ENCODE measurements at regions not wholly inside any gene's neighbourhood (a gene's known extent, or its start where the extent isn't known, plus 50 kb on each side); places are given as distances from the start of the nearest gene placed in this dataset.

- intact Hi-C loops (cut with DNase I), result loop anchor here (2.0 kb wide), 1 partner anchor 217 kb away; no protein-coding TSS in a partner anchor
- peak; percentile 89 to 90 for DNase-seq
- Histone ChIP-seq H3K27ac (peak overlapping the region; percentile 50 to 90 (median 63)), H3K4me1 (peaks cover 10 to 23% of the 10 kb centered on the region in 2 donors), H3K9me3 (no peaks in the 10 kb centered on the region), H3K27me3 (no peaks in the 10 kb centered on the region), H3K36me3 (no peaks in the 10 kb centered on the region), H3K4me3 (replicated peaks in 1 of 3) (no peak overlapping the region)
- TF ChIP-seq POLR2A (IDR thresholded peaks at IDR 0.05) (peak in 1 of 2 donors; percentile 36), CTCF (IDR thresholded peaks at IDR 0.05) (no peak)
- 14 to 57% methylated on average over 6 of the region's 6 CpGs for WGBS, 2 donors
These were observed 113.1 kb upstream of the TMCC3 start for GRCh38 chr12:94763462-94763861.

- no peak for TF ChIP-seq CTCF (IDR thresholded peaks at IDR 0.05)
- no peak for TF ChIP-seq POLR2A (IDR thresholded peaks at IDR 0.05)
- Histone ChIP-seq H3K9me3 (no peaks in the 10 kb centered on the region), H3K27ac (peak overlapping the region; percentile 50 to 90 (median 63)), H3K4me3 (replicated peaks in 1 of 3) (no peak overlapping the region), H3K36me3 (no peaks in the 10 kb centered on the region), H3K4me1 (peaks cover 5 to 18% of the 10 kb centered on the region in 2 donors), H3K27me3 (no peaks in the 10 kb centered on the region)
- 77 to 78% methylated on average over 3 of the region's 3 CpGs for WGBS, 2 donors
- DNase-seq, result no peak
- intact Hi-C loops (cut with DNase I), result loop anchor here (2.0 kb wide), 1 partner anchor 216 kb away; no protein-coding TSS in a partner anchor
These were observed 112.6 kb upstream of the TMCC3 start for GRCh38 chr12:94762943-94763342.

- H3K27me3 ChIP-seq, result no peaks in the 10 kb centered on the region
- H3K4me3 ChIP-seq (replicated peaks in 1 of 3), result no peak overlapping the region
- WGBS, 2 donors, result 71 to 77% methylated on average over 4 of the region's 4 CpGs
- no peaks in the 10 kb centered on the region for H3K36me3 ChIP-seq
- H3K4me1 ChIP-seq, result peaks cover 0 to 14% of the 10 kb centered on the region in 2 donors
- peak overlapping the region; percentile 50 to 90 (median 63) for H3K27ac ChIP-seq
- no peak for TF ChIP-seq CTCF (IDR thresholded peaks at IDR 0.05)
- no peak for TF ChIP-seq POLR2A (IDR thresholded peaks at IDR 0.05)
- DNase-seq, result no peak
- intact Hi-C loops (cut with DNase I), result loop anchor here (2.0 kb wide), 1 partner anchor 216 kb away; no protein-coding TSS in a partner anchor
- H3K9me3 ChIP-seq, result no peaks in the 10 kb centered on the region
These were observed 112.0 kb upstream of the TMCC3 start for GRCh38 chr12:94762259-94762942.

- Histone ChIP-seq H3K4me3 (replicated peaks in 1 of 3) (no peak overlapping the region), H3K36me3 (no peaks in the 10 kb centered on the region), H3K4me1 (peaks cover 0 to 14% of the 10 kb centered on the region in 2 donors), H3K27ac (no peak overlapping the region), H3K27me3 (no peaks in the 10 kb centered on the region), H3K9me3 (no peaks in the 10 kb centered on the region)
- TF ChIP-seq CTCF (IDR thresholded peaks at IDR 0.05), result no peak
- no peak for TF ChIP-seq POLR2A (IDR thresholded peaks at IDR 0.05)
- no peak for DNase-seq
- intact Hi-C loops (cut with DNase I), result no loop called here
- 86 to 94% methylated on average over 3 of the region's 3 CpGs for WGBS, 2 donors
These were observed 111.2 kb upstream of the TMCC3 start for GRCh38 chr12:94761559-94761958.

- WGBS, 2 donors, result 78 to 81% methylated on average over 2 of the region's 2 CpGs
- intact Hi-C loops (cut with DNase I), result no loop called here
- Histone ChIP-seq H3K9me3 (no peaks in the 10 kb centered on the region), H3K4me3 (replicated peaks in 1 of 3) (no peak overlapping the region), H3K4me1 (peaks cover 0 to 14% of the 10 kb centered on the region in 2 donors), H3K27me3 (no peaks in the 10 kb centered on the region), H3K27ac (no peak overlapping the region), H3K36me3 (no peaks in the 10 kb centered on the region)
- TF ChIP-seq CTCF (IDR thresholded peaks at IDR 0.05), result no peak
- no peak for DNase-seq
These were observed 110.4 kb upstream of the TMCC3 start for GRCh38 chr12:94760786-94761185.
